ENCODE measurements at regions not wholly inside any gene's neighbourhood (a gene's known extent, or its start where the extent isn't known, plus 50 kb on each side); places are given as distances from the start of the nearest gene placed in this dataset.

DNA sequence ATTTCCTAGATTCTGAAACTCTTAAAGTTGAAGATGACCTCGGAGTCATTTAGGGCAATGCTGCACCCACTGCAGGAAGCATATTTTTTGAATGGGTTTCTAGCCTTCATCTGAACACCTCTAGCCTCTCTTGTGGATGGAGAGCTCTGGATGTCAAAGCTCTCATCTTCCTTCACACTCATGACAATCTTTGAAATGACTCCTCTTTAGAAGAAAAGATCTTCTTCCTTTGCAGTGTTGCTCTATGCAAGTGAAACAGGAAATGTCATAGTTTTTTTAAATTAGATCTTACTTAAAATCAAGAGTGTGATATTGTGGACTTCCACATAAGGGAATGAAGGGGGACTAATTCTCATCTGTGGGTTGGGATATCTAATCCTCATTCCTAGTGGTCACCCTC lies 86.3 kb upstream of the GRIP1 start (continued):
- no peak for TF ChIP-seq ZNF462 (CRISPR knock-in tag; IDR thresholded peaks at IDR 0.05)
- TF ChIP-seq ZNF331 (CRISPR knock-in tag; IDR thresholded peaks at IDR 0.05; ENCODE audit: low read depth) = no peak
- TF ChIP-seq EZH2phosphoT487 (IDR thresholded peaks at IDR 0.05; ENCODE audit: unreplicated experiment) = no peak
- no peak for TF ChIP-seq ETS1 (IDR thresholded peaks at IDR 0.05)
- no peak for TF ChIP-seq ZNF114 (CRISPR knock-in tag; IDR thresholded peaks at IDR 0.05)
- TF ChIP-seq JUNB (IDR thresholded peaks at IDR 0.05; ENCODE audit: unreplicated experiment) = no peak
- TF ChIP-seq CTCF (conservative IDR thresholded peaks at IDR 0.05; ENCODE audit: low read depth in 2 of 2) = no peak
- TF ChIP-seq EZH2 (IDR thresholded peaks at IDR 0.05; ENCODE audit: low read depth, unreplicated experiment) = no peak
- TF ChIP-seq NANOG (IDR thresholded peaks at IDR 0.05; ENCODE audit: borderline replicate concordance) = no peak
